ENCODE measurements at regions not wholly inside any gene's neighbourhood (a gene's known extent, or its start where the extent isn't known, plus 50 kb on each side); places are given as distances from the start of the nearest gene placed in this dataset.

DNA sequence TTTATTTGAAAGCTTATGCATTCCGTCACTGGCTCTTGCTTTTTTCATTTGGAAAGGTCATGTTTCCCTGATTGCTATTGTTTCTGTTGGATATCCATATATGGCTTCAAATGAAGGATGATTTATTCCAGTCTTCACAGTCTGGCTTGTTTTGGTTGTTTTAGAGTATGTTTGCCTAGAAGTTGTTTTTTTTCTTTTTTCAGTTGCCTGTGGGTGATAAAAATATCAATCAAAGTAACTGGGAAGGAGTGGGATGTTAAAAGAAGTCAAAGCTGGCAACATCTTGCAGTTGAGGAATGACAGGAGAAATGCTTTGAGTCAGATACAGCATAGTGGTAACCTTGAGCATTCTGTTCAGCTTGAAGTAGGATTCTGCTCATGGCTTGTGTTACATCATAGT, 610.5 kb downstream of the PLOD2 start:
- no peak overlapping the region for H2AFZ ChIP-seq (ENCODE audit: low read length)
- no peaks in the 10 kb centered on the region for H3K27me3 ChIP-seq (ENCODE audit: insufficient read depth, low read length)
- H3K9me3 ChIP-seq (ENCODE audit: low read length), result no peaks in the 10 kb centered on the region
- H3K27ac ChIP-seq (ENCODE audit: low read depth, low read length, poor library complexity, severe bottlenecking), result no peak overlapping the region
- no peak overlapping the region for H3K4me2 ChIP-seq (ENCODE audit: low read length)
- no peaks in the 10 kb centered on the region for H4K20me1 ChIP-seq (ENCODE audit: insufficient read depth, low read length)
- no peak overlapping the region for H3K4me3 ChIP-seq (ENCODE audit: low read depth, low read length, poor library complexity, severe bottlenecking)
- TF ChIP-seq EZH2 (IDR thresholded peaks at IDR 0.05; ENCODE audit: borderline replicate concordance, low read length), result no peak
- TF ChIP-seq, protein P1, sequence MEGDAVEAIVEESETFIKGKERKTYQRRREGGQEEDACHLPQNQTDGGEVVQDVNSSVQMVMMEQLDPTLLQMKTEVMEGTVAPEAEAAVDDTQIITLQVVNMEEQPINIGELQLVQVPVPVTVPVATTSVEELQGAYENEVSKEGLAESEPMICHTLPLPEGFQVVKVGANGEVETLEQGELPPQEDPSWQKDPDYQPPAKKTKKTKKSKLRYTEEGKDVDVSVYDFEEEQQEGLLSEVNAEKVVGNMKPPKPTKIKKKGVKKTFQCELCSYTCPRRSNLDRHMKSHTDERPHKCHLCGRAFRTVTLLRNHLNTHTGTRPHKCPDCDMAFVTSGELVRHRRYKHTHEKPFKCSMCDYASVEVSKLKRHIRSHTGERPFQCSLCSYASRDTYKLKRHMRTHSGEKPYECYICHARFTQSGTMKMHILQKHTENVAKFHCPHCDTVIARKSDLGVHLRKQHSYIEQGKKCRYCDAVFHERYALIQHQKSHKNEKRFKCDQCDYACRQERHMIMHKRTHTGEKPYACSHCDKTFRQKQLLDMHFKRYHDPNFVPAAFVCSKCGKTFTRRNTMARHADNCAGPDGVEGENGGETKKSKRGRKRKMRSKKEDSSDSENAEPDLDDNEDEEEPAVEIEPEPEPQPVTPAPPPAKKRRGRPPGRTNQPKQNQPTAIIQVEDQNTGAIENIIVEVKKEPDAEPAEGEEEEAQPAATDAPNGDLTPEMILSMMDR (IDR thresholded peaks at IDR 0.05; ENCODE audit: low read length), result no peak
- H3K9ac ChIP-seq (ENCODE audit: low read length), result no peak overlapping the region
- H3K79me2 ChIP-seq (ENCODE audit: insufficient read depth, low read length), result no peaks in the 10 kb centered on the region
- H3K36me3 ChIP-seq (ENCODE audit: insufficient read depth, low read length), result no peaks in the 10 kb centered on the region
- no peaks in the 10 kb centered on the region for H3K9me2 ChIP-seq (ENCODE audit: low read depth, low read length)
- H3K4me1 ChIP-seq (ENCODE audit: insufficient read depth, low read length, severe bottlenecking), result no peaks in the 10 kb centered on the region
- H3F3A ChIP-seq (ENCODE audit: insufficient read depth, low read length), result no peaks in the 10 kb centered on the region

DNA sequence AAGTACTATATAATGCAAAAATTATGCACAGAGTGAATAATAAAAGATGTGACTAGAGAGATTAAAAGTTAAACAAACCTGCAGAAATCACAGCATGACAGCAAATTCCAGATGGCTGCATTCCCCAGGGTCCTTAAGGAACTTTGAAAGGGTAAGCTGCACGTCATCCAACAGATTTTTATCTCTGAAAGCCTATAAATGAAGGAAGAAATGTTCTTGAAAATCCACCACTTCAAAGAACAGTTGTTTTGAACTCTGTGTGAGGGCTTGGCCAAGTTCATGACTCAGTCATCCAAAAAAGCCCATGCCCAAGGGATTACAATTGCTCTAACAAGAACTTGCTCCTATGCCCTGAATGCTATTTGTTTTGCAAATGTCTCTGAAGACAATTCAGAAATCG, 603.6 kb downstream of the PLOD2 start:
- Histone ChIP-seq H3K27me3 (ENCODE audit: insufficient read depth, low read length) (no peaks in the 10 kb centered on the region), H2AFZ (ENCODE audit: low read length) (no peak overlapping the region), H3K4me3 (ENCODE audit: low read depth, low read length, poor library complexity, severe bottlenecking) (no peak overlapping the region), H3K9me3 (ENCODE audit: low read length) (no peaks in the 10 kb centered on the region), H3K27ac (ENCODE audit: low read depth, low read length, poor library complexity, severe bottlenecking) (no peak overlapping the region), H3K4me1 (ENCODE audit: insufficient read depth, low read length, severe bottlenecking) (no peaks in the 10 kb centered on the region), H3K4me2 (ENCODE audit: low read length) (no peak overlapping the region), H3K9ac (ENCODE audit: low read length) (no peak overlapping the region), H3K9me2 (ENCODE audit: low read depth, low read length) (no peaks in the 10 kb centered on the region), H3F3A (ENCODE audit: insufficient read depth, low read length) (no peaks in the 10 kb centered on the region), H3K79me2 (ENCODE audit: insufficient read depth, low read length) (no peaks in the 10 kb centered on the region), H3K36me3 (ENCODE audit: insufficient read depth, low read length) (no peaks in the 10 kb centered on the region), H4K20me1 (ENCODE audit: insufficient read depth, low read length) (no peaks in the 10 kb centered on the region)
- TF ChIP-seq EZH2 (IDR thresholded peaks at IDR 0.05; ENCODE audit: borderline replicate concordance, low read length), result no peak
- TF ChIP-seq, protein P1 (IDR thresholded peaks at IDR 0.05; ENCODE audit: low read length), result no peak

DNA sequence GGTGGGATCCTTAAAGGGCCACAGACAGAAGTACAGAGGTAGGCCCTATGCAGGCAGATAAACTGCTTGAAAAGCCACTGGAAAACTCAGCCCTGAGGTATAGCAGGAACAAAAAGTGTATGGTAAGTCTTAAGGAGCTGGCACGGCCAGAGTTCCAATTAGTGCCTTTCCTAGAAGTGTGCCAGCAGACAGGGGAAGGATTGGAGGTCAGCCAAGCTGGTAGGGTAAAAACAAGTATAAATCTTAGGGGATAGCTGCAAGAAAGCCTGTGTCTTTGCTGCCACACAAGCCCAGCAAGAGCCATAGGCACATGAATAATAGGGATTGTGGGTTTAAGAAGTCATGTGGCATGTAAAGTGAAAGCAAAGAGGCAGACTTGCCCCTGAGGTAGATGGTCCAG, 582.5 kb downstream of the PLOD2 start:
- no peaks in the 10 kb centered on the region for H3K27me3 ChIP-seq (ENCODE audit: insufficient read depth, low read length)
- H3K9me3 ChIP-seq (ENCODE audit: low read length), result no peaks in the 10 kb centered on the region
- no peak overlapping the region for H3K4me2 ChIP-seq (ENCODE audit: low read length)
- H3K36me3 ChIP-seq (ENCODE audit: insufficient read depth, low read length), result no peaks in the 10 kb centered on the region
- H3K27ac ChIP-seq (ENCODE audit: low read depth, low read length, poor library complexity, severe bottlenecking), result no peak overlapping the region
- H3K4me3 ChIP-seq (ENCODE audit: low read depth, low read length, poor library complexity, severe bottlenecking), result no peak overlapping the region
- no peak for TF ChIP-seq EZH2 (IDR thresholded peaks at IDR 0.05; ENCODE audit: borderline replicate concordance, low read length)
- TF ChIP-seq, protein P1 (IDR thresholded peaks at IDR 0.05; ENCODE audit: low read length), result no peak
- no peaks in the 10 kb centered on the region for H3K79me2 ChIP-seq (ENCODE audit: insufficient read depth, low read length)
- H3K9ac ChIP-seq (ENCODE audit: low read length), result no peak overlapping the region
- H3F3A ChIP-seq (ENCODE audit: insufficient read depth, low read length), result no peaks in the 10 kb centered on the region
- H4K20me1 ChIP-seq (ENCODE audit: insufficient read depth, low read length), result no peaks in the 10 kb centered on the region
- H2AFZ ChIP-seq (ENCODE audit: low read length), result no peak overlapping the region
- no peaks in the 10 kb centered on the region for H3K9me2 ChIP-seq (ENCODE audit: low read depth, low read length)
- H3K4me1 ChIP-seq (ENCODE audit: insufficient read depth, low read length, severe bottlenecking), result no peaks in the 10 kb centered on the region
